Chondrocyte (in vitro differentiated cells): ENCODE measurements at regions not wholly inside any gene's neighbourhood (a gene's known extent, or its start where the extent isn't known, plus 50 kb on each side); places are given as distances from the start of the nearest gene placed in this dataset.

Experiments used
- DNase-seq: peaks from one replicate; pipeline ENCODE4 v3.0.0; 2021; ENCODE audit warnings: mixed read lengths, low spot score
- H3K27ac Mint-ChIP-seq: one replicate; pipeline ENCODE4 v1.8.0; 2021; ENCODE audit warnings: mild to moderate bottlenecking, moderate library complexity, mixed read lengths; ENCODE audit not compliant: unreplicated experiment
- H3K27me3 Mint-ChIP-seq: 2 replicates; pipeline ENCODE4 v1.8.0; 2021; ENCODE audit warnings: low read depth, mixed read lengths
- H3K36me3 Mint-ChIP-seq: 2 replicates; pipeline ENCODE4 v1.8.0; 2021; ENCODE audit warnings: low read depth, mixed read lengths
- H3K4me1 Mint-ChIP-seq: 2 replicates; pipeline ENCODE4 v1.8.0; 2021; ENCODE audit warnings: low read depth, mild to moderate bottlenecking, mixed read lengths
- H3K4me3 Mint-ChIP-seq: one replicate; pipeline ENCODE4 v1.8.0; 2021; ENCODE audit warnings: mild to moderate bottlenecking, moderate library complexity, mixed read lengths; ENCODE audit not compliant: unreplicated experiment
- H3K9me3 Mint-ChIP-seq: 2 replicates; pipeline ENCODE4 v1.8.0; 2021; ENCODE audit warnings: low read depth, mixed read lengths
- TF ChIP-seq, protein P1 (sequence below): fragments of 200-600 bp; sonication (generic); IDR thresholded peaks from 2 replicates; pipeline ENCODE4 v1.5.0; 2021; ENCODE audit warnings: antibody characterized with exemption, mild to moderate bottlenecking, moderate library complexity

DNA sequence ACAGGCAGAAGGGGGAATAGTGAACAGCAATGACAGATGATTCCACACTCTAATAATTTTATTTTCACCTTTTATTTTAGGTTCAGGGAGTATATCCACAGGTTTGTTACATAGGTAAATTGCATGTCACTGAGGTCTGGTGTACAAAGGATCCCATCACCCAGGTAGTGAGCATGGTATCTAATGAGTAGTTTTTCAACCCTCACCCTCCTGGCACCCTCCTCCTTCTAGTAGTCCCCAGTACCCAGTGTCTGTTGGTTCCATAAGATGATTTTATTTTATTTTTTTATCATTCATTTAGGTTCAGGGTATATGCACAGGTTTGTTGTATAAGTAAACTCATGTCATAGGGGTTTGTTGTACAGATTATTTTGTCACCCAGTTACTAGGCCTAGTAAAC, 58.6 kb upstream of the UGT8 start:
- Mint-ChIP-seq H3K27me3 (peaks cover 5% of the 10 kb centered on the region), H3K4me3 (no peak overlapping the region), H3K27ac (no peak overlapping the region), H3K36me3 (no peaks in the 10 kb centered on the region), H3K4me1 (no peaks in the 10 kb centered on the region), H3K9me3 (no peaks in the 10 kb centered on the region)
- no peak for DNase-seq
- TF ChIP-seq, protein P1, sequence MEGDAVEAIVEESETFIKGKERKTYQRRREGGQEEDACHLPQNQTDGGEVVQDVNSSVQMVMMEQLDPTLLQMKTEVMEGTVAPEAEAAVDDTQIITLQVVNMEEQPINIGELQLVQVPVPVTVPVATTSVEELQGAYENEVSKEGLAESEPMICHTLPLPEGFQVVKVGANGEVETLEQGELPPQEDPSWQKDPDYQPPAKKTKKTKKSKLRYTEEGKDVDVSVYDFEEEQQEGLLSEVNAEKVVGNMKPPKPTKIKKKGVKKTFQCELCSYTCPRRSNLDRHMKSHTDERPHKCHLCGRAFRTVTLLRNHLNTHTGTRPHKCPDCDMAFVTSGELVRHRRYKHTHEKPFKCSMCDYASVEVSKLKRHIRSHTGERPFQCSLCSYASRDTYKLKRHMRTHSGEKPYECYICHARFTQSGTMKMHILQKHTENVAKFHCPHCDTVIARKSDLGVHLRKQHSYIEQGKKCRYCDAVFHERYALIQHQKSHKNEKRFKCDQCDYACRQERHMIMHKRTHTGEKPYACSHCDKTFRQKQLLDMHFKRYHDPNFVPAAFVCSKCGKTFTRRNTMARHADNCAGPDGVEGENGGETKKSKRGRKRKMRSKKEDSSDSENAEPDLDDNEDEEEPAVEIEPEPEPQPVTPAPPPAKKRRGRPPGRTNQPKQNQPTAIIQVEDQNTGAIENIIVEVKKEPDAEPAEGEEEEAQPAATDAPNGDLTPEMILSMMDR, result no peak

DNA sequence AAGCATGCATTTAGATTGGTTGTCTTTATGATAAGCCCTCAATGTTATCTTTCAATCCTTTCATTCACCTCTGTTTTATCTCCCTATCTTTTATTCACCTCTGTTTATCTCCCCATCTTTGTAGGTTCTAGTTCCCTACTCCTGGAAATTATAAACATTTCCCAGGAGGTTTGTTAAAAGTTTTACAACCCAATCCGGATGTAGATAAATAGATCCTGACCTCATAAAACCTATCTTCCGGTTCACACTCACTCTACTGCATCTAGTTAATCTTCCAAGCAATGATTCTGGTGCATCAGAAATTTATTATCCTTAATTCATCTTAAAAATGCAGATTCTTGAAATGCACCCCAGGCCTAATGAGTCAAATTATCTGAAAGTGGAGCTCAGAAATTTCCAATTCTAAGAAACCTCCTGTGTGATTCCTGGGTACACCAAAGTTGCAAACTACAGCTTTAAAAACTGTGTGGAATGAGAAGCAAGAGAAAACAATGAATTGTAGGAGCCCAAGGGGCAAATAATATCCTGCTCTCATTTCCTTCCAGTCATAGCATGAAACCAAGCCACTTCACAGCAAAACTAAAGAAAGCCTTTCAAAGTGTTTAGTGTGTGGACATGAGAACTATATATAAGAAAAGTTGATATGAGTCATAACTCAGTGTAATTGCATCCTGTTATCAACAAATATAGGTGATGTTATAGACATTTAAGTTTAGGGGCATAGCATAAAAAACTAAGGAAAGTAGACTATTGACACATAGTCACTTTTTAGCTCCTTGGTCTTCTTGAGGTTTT, 51.1 kb upstream of the UGT8 start:
- DNase-seq, result no peak
- TF ChIP-seq, protein P1, result no peak
- Mint-ChIP-seq H3K4me1 (no peaks in the 10 kb centered on the region), H3K36me3 (no peaks in the 10 kb centered on the region), H3K4me3 (no peak overlapping the region), H3K27ac (no peak overlapping the region), H3K27me3 (peaks cover 15% of the 10 kb centered on the region), H3K9me3 (peaks cover 5% of the 10 kb centered on the region)
